NOMO-1 (cell line): ENCODE measurements at regions not wholly inside any gene's neighbourhood (a gene's known extent, or its start where the extent isn't known, plus 50 kb on each side); places are given as distances from the start of the nearest gene placed in this dataset.
A peak's percentile ranks its signal among the peaks of the same experiment; 100 is the strongest.

Source experiments
- DNase-seq, 2 experiments: peaks; one replicate each; lab custom pipeline; 2025; ENCODE audit not compliant: unreplicated experiment in 2 of 2; lab: John Stamatoyannopoulos, UW

GRCh38 chr6:128827675-128828464 is 55.1 kb upstream of the LAMA2 start:
- DNase-seq = no peak

GRCh38 chr6:128826606-128827005 is 56.3 kb upstream of the LAMA2 start:
- DNase-seq = no peak

GRCh38 chr6:128822271-128822670 is 60.7 kb upstream of the LAMA2 start:
- DNase-seq = no peak

- no peak for DNase-seq
Measured at GRCh38 chr6:128821116-128821515, 61.8 kb upstream of the LAMA2 start.

GRCh38 chr6:128808856-128809255 is 74.1 kb upstream of the LAMA2 start:
- DNase-seq = no peak

- DNase-seq = peak in 1 of 2 experiments; percentile 4
Measured at GRCh38 chr6:128807577-128807976, 75.4 kb upstream of the LAMA2 start.

GRCh38 chr6:128806261-128806660 is 76.7 kb upstream of the LAMA2 start:
- peak in 1 of 2 experiments; percentile 14 for DNase-seq

GRCh38 chr6:128803911-128804310 is 79.0 kb upstream of the LAMA2 start:
- DNase-seq = no peak

- no peak for DNase-seq
Measured at GRCh38 chr6:128801621-128802020, 81.3 kb upstream of the LAMA2 start.

GRCh38 chr6:128784266-128784665 is 98.7 kb upstream of the LAMA2 start:
- no peak for DNase-seq

GRCh38 chr6:128768187-128768586 is 114.8 kb upstream of the LAMA2 start:
- no peak for DNase-seq

GRCh38 chr6:128767705-128768104 is 115.2 kb upstream of the LAMA2 start:
- DNase-seq = no peak

GRCh38 chr6:128767150-128767549 is 115.8 kb upstream of the LAMA2 start:
- DNase-seq = no peak

GRCh38 chr6:128763599-128764300 is 119.2 kb upstream of the LAMA2 start:
- no peak for DNase-seq

- no peak for DNase-seq
Measured at GRCh38 chr6:128759901-128760300, 123.0 kb upstream of the LAMA2 start.

- DNase-seq = no peak
Measured at GRCh38 chr6:128759447-128759846, 123.5 kb upstream of the LAMA2 start.

GRCh38 chr6:128757961-128758360 is 125.0 kb upstream of the LAMA2 start:
- no peak for DNase-seq

- no peak for DNase-seq
Measured at GRCh38 chr6:128754658-128755256, 128.2 kb upstream of the LAMA2 start.

GRCh38 chr6:128743974-128744765 is 138.8 kb upstream of the LAMA2 start:
- no peak for DNase-seq

- no peak for DNase-seq
Measured at GRCh38 chr6:128742900-128743299, 140.0 kb upstream of the LAMA2 start.

- no peak for DNase-seq
Measured at GRCh38 chr6:128740951-128741350, 142.0 kb upstream of the LAMA2 start.
